ENCODE measurements at regions not wholly inside any gene's neighbourhood (a gene's known extent, or its start where the extent isn't known, plus 50 kb on each side); places are given as distances from the start of the nearest gene placed in this dataset.

DNA sequence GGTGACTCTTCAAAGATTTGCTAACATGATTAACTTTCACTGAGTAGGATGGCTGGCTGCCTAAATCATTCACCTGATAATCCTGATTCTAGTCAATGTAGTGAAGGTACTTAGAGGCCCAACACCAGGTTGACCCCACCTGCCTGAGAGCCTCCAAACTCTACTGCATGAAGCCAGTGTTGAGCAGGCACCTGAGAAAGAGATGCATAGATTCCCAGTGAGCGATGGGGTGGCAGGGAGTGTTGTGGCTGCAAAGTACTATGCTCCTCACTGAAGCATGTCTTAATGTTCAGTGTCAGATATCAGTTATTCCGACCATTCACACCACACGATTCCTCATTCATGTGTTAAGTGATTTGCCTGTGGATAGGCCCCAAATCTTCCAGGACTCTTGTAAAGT, 804.4 kb downstream of the TLE4 start:
- no peaks in the 10 kb centered on the region for H3K9me3 ChIP-seq
- no peak for DNase-seq
- no peaks in the 10 kb centered on the region for H3K36me3 ChIP-seq
- in situ Hi-C loops (cut with MboI; ENCODE audit: low pct_ligation_motif_present in 1 of 4, low pct_unique_long_range_greater_than_20kb in 1 of 4, low sequenced_read_pairs in 3 of 4), result no loop called here
- intact Hi-C loops (cut with DNase I; ENCODE audit: low total_unique reads), result no loop called here
- TF ChIP-seq POLR2A (IDR thresholded peaks at IDR 0.05) (no peak), POLR2AphosphoS5 (IDR thresholded peaks at IDR 0.05) (no peak), EP300 (IDR thresholded peaks at IDR 0.05; ENCODE audit: low read depth) (no peak)
- TF ChIP-seq, protein P1, sequence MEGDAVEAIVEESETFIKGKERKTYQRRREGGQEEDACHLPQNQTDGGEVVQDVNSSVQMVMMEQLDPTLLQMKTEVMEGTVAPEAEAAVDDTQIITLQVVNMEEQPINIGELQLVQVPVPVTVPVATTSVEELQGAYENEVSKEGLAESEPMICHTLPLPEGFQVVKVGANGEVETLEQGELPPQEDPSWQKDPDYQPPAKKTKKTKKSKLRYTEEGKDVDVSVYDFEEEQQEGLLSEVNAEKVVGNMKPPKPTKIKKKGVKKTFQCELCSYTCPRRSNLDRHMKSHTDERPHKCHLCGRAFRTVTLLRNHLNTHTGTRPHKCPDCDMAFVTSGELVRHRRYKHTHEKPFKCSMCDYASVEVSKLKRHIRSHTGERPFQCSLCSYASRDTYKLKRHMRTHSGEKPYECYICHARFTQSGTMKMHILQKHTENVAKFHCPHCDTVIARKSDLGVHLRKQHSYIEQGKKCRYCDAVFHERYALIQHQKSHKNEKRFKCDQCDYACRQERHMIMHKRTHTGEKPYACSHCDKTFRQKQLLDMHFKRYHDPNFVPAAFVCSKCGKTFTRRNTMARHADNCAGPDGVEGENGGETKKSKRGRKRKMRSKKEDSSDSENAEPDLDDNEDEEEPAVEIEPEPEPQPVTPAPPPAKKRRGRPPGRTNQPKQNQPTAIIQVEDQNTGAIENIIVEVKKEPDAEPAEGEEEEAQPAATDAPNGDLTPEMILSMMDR (IDR thresholded peaks at IDR 0.05), result no peak
- no peaks in the 10 kb centered on the region for H3K27me3 ChIP-seq
- 83 to 90% methylated on average over 1 to 3 of the region's 3 CpGs for WGBS, 2 donors (ENCODE audit: low coverage in 1 of 2)
- no peak overlapping the region for H3K4me3 ChIP-seq
- H3K27ac ChIP-seq, result no peak overlapping the region
- no peaks in the 10 kb centered on the region for H3K4me1 ChIP-seq

DNA sequence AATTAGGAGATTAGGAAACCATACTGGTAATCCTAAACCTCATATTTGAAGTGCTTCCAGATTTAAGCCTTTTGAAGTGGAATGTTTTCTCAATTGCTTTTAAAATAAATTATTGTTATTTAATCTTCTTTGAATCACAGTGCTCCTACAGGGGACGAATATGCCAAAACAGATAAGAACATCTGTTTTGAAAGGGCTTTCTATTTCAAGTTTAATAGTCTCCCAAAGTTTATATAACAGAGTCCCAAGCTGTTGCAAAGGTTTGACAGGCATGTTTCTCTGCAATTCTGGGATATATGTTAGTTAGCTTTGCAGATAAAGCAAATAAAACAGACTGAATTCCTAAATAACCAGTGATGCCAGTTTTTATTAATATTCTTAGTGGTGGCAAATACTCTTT, 803.7 kb downstream of the TLE4 start:
- WGBS, 2 donors (ENCODE audit: low coverage in 1 of 2), result 11 to 41% methylated on average over 1 of the region's 1 CpG
- Histone ChIP-seq H3K4me3 (no peak overlapping the region), H3K36me3 (no peaks in the 10 kb centered on the region), H3K27me3 (no peaks in the 10 kb centered on the region), H3K4me1 (no peaks in the 10 kb centered on the region), H3K27ac (no peak overlapping the region), H3K9me3 (no peaks in the 10 kb centered on the region)
- intact Hi-C loops (cut with DNase I; ENCODE audit: low total_unique reads), result no loop called here
- in situ Hi-C loops (cut with MboI; ENCODE audit: low pct_ligation_motif_present in 1 of 4, low pct_unique_long_range_greater_than_20kb in 1 of 4, low sequenced_read_pairs in 3 of 4), result no loop called here
- DNase-seq, result no peak
- TF ChIP-seq POLR2AphosphoS5 (IDR thresholded peaks at IDR 0.05) (no peak), EP300 (IDR thresholded peaks at IDR 0.05; ENCODE audit: low read depth) (no peak), POLR2A (IDR thresholded peaks at IDR 0.05) (no peak)
- TF ChIP-seq, protein P1 (IDR thresholded peaks at IDR 0.05), result no peak

DNA sequence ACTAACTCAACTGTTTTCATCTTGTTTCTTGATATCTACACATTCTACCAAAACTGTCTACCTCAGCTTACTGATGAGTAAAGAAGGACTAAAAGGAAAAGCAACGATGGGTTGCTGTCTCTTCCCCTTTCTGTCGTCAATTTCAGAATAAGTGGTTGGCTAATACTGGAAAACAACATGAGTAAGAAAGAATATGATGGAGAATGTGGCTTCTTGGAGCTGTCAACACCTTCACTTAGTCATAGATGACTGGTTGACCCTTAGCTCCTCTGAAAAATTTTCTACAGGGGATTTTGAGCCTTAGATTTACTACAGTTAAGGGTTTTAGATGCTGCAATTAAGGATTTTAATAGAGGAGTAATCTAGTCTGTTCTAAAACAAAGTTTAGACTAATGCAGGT, 797.9 kb downstream of the TLE4 start:
- intact Hi-C loops (cut with DNase I; ENCODE audit: low total_unique reads), result no loop called here
- no peak for DNase-seq
- Histone ChIP-seq H3K27ac (no peak overlapping the region), H3K4me3 (no peak overlapping the region), H3K27me3 (no peaks in the 10 kb centered on the region), H3K9me3 (no peaks in the 10 kb centered on the region), H3K4me1 (no peaks in the 10 kb centered on the region), H3K36me3 (no peaks in the 10 kb centered on the region)
- WGBS, 2 donors (ENCODE audit: low coverage in 1 of 2), result 71 to 76% methylated on average over 2 of the region's 2 CpGs
- in situ Hi-C loops (cut with MboI; ENCODE audit: low pct_ligation_motif_present in 1 of 4, low pct_unique_long_range_greater_than_20kb in 1 of 4, low sequenced_read_pairs in 3 of 4), result no loop called here
- TF ChIP-seq POLR2AphosphoS5 (IDR thresholded peaks at IDR 0.05), result no peak
- TF ChIP-seq, protein P1 (IDR thresholded peaks at IDR 0.05), result no peak
- no peak for TF ChIP-seq POLR2A (IDR thresholded peaks at IDR 0.05)
- TF ChIP-seq EP300 (IDR thresholded peaks at IDR 0.05; ENCODE audit: low read depth), result no peak

DNA sequence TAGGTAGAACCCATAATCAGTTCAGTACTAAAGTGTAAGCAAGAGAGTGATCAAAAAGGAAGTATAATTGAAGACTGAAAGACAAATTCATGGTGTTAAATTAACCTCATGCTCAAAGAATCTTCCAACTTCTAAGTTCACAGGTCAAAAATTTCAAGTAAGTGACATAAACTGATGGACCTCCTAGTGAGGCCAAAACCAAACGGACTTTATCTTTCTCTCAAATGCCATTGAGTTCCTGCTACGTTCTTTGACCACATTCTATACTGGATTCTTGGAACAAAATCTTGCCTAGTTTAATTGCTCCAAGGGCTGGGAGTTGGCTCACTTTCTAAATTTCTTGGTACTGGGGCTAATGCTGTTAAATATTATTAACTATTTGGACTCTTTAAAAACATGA, 794.9 kb downstream of the TLE4 start:
- no peak overlapping the region for H3K27ac ChIP-seq
- no peaks in the 10 kb centered on the region for H3K9me3 ChIP-seq
- H3K4me3 ChIP-seq, result no peak overlapping the region
- no peak for TF ChIP-seq POLR2A (IDR thresholded peaks at IDR 0.05)
- TF ChIP-seq, protein P1 (IDR thresholded peaks at IDR 0.05), result no peak
- no peak for TF ChIP-seq POLR2AphosphoS5 (IDR thresholded peaks at IDR 0.05)
- no peak for TF ChIP-seq EP300 (IDR thresholded peaks at IDR 0.05; ENCODE audit: low read depth)
- WGBS, 2 donors (ENCODE audit: low coverage in 1 of 2), result 0% methylated on average over 2 of the region's 2 CpGs
- no peaks in the 10 kb centered on the region for H3K4me1 ChIP-seq
- H3K36me3 ChIP-seq, result no peaks in the 10 kb centered on the region
- intact Hi-C loops (cut with DNase I; ENCODE audit: low total_unique reads) (no loop called here), in situ Hi-C loops (cut with MboI; ENCODE audit: low pct_ligation_motif_present in 1 of 4, low pct_unique_long_range_greater_than_20kb in 1 of 4, low sequenced_read_pairs in 3 of 4) (no loop called here)
- H3K27me3 ChIP-seq, result no peaks in the 10 kb centered on the region
- no peak for DNase-seq

Measured in transverse colon (tissue), 4 donors.